ENCODE measurements at regions not wholly inside any gene's neighbourhood (a gene's known extent, or its start where the extent isn't known, plus 50 kb on each side); places are given as distances from the start of the nearest gene placed in this dataset.

GRCh38 chr7:50208378-50208982, 96.0 kb upstream of the IKZF1 start:
- DNase-seq = no peak

GRCh38 chr7:50207686-50208255, 96.7 kb upstream of the IKZF1 start:
- no peak for DNase-seq

GRCh38 chr7:50207251-50207564, 97.3 kb upstream of the IKZF1 start:
- DNase-seq = no peak

- DNase-seq = peak; percentile 45
These were observed 97.9 kb upstream of the IKZF1 start for GRCh38 chr7:50206453-50207250.

- DNase-seq = no peak
These were observed 99.5 kb upstream of the IKZF1 start for GRCh38 chr7:50205011-50205410.

- no peak for DNase-seq
These were observed 99.9 kb upstream of the IKZF1 start for GRCh38 chr7:50204581-50204980.

GRCh38 chr7:50203521-50203920, 101.0 kb upstream of the IKZF1 start:
- DNase-seq = no peak

- DNase-seq = no peak
These were observed 102.4 kb upstream of the IKZF1 start for GRCh38 chr7:50202052-50202555.

- no peak for DNase-seq
These were observed 104.7 kb upstream of the IKZF1 start for GRCh38 chr7:50199824-50200223.

- DNase-seq = no peak
These were observed 104.5 kb upstream of the ZPBP start for GRCh38 chr7:50197549-50197948.

- no peak for DNase-seq
These were observed 103.7 kb upstream of the ZPBP start for GRCh38 chr7:50196719-50197118.

GRCh38 chr7:50190776-50191175, 97.7 kb upstream of the ZPBP start:
- no peak for DNase-seq

GRCh38 chr7:50189371-50189770, 96.3 kb upstream of the ZPBP start:
- DNase-seq = no peak

- DNase-seq = no peak
These were observed 93.1 kb upstream of the ZPBP start for GRCh38 chr7:50185951-50186682.

GRCh38 chr7:50185208-50185607, 92.2 kb upstream of the ZPBP start:
- DNase-seq = no peak

GRCh38 chr7:50184271-50184990, 91.4 kb upstream of the ZPBP start:
- no peak for DNase-seq

GRCh38 chr7:50182759-50183158, 89.7 kb upstream of the ZPBP start:
- no peak for DNase-seq

GRCh38 chr7:50181081-50181480, 88.0 kb upstream of the ZPBP start:
- no peak for DNase-seq

- DNase-seq = no peak
These were observed 85.1 kb upstream of the ZPBP start for GRCh38 chr7:50178166-50178565.

GRCh38 chr7:50174948-50175347, 81.9 kb upstream of the ZPBP start:
- DNase-seq = no peak

GRCh38 chr7:50166997-50167965, 74.2 kb upstream of the ZPBP start:
- DNase-seq = no peak

Data from effector CD8-positive, alpha-beta T cell (primary cell).